Stimulated activated CD8-positive, alpha-beta memory T cell treated with anti-CD3 and anti-CD28 coated beads, Interleukin-7, amount 100 ng/mL, for 1 hour (primary cell): ENCODE measurements at regions not wholly inside any gene's neighbourhood (a gene's known extent, or its start where the extent isn't known, plus 50 kb on each side); places are given as distances from the start of the nearest gene placed in this dataset.

Source experiments
- DNase-seq, 2 donors: peaks; one replicate each; pipeline ENCODE4 v3.0.0-alpha.2; 2020; ENCODE audit warnings: low read depth in 2 of 2

GRCh38 chr4:83171436-83172039 lies 57.0 kb upstream of the PLAC8 start:
- no peak for DNase-seq

DNA sequence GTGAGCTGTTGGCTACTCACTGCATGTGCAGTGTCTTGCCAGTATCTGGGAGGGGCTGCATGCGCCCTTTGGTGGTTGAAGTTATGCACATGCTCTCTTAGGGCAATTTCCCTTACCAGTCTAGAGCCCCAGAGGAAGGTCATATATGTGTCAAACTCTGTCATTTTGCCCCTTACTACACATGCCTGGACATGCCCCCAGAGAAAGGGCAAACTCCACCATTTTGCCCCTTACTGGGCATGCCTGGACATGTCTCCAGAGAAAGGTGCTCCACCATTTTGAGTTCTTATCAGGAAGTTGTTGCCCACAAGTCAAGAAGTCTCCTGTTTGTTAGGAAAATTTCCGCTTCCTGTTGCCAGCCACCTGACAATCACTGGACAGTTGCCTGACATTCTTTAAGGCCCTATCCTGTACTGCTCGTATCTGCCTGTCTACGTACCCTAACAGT lies 56.4 kb upstream of the PLAC8 start:
- DNase-seq: no peak
